GM21529 (cell line): ENCODE measurements at regions not wholly inside any gene's neighbourhood (a gene's known extent, or its start where the extent isn't known, plus 50 kb on each side); places are given as distances from the start of the nearest gene placed in this dataset.
"Not testable (repeated sequence)": the region's sequence is repeated elsewhere in the genome, so short reads cannot be mapped to it uniquely, and the experiment has no call there.

ENCODE experiments used
- ATAC-seq: cut with Tn5 transposase; IDR thresholded peaks from one replicate; pipeline ENCODE4 v1.9.1; 2021; ENCODE audit not compliant: unreplicated experiment

DNA sequence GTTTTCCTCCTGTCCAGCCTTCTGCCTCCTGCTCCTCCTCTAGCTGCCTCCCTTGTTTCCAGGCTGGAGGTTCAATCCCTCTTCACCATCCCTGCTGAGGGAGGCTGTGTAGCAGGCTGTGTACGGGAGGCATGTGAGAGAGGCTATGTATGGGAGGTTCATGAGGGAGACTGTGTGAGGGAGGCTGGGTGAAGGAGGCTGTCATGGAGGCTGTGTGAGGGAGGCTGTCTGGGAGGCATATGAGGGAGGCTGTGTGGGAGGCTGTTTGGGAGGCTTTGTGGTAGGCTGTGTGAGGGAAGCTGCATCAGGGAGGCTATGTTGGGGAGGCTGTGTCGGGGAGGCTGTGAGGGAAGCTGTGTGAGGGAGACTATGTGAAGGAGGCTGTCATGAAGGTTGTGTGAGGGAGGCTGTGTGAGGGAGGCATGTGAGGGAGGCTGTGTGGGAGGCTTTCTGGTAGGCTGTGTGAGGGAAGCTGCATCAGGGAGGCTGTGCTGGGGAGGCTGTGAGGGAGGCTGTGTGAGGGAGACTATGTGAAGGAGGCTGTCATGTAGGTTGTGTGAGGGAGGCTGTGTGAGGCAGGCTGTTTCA, 123.7 kb upstream of the RNF32 start:
- no peak for ATAC-seq

DNA sequence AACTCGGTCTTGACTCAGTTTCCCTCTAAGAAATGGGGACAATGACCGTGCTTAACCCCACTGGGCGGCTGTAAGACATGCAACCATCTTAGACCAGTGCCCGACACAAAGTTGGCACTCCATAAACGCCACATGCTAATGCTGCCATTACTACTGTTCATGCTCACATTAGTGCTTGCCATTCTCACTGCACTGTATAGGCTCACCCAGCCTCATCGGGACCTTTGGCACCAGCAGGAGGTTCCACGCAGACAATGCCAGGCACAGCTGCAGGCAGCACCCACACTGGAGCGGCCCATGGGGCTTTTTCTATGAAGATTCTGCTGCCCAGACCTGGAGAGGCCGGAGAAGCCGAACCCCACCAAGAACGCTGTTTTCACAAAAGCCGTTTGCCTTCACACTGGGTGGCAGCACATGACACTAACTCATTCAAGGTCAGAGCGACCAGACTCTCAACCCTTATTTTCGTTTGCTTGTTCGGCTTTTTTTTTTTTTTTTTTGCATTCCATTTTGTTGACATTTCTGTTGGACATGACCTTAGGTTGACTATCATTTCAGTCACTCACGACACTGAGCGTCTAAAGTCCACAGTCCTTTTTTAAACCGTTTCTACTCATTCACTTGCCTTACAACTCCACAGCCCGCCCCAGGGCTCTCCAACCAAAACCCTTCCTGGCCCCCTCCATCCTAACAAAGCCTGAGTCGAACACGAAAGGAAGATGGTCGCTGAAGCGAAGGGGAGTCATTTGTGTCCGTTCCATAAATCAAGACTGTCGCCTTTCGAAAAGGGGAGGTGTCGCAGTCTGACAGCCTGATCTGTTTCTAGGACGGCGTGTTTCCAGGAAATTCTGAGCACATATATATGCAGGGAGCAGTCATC, 124.4 kb upstream of the RNF32 start:
- ATAC-seq = no peak

DNA sequence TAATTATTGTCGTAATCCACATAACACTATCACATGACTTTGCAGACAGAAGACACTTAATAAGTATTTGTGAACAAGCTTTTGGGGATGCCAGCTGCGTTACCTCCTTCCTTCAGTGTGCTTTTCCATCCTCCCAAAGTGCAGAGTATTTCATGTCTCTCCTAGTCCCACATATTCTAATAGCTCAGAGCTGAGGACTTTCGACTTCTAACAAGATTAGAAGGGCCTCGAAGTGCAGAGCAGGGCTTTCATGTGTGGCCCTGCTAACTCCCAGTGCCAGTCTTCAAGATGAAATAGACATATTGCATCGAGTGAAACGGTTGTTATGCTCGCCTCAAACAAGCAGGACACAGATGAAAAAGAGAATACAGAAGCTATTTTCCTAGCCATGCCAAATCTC, 125.7 kb upstream of the RNF32 start:
- no peak for ATAC-seq

DNA sequence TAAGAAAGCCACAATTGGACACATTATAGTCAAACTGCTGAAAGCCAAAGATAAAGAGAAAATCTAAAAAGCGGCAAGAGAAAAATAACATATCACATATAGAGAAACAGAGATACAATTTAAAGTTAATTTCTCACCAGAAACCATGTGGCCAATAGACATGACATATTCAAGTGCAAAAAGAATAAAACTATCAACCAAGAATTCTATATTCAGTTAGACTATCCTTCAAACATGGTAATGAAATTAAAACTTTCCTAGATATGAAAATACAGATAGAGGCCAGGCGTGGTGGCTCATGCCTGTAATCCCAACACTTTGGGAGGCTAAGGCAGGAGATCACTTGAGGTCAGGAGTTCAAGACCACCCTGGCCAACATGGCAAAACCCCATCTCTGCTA, 129.1 kb upstream of the RNF32 start:
- no peak for ATAC-seq

DNA sequence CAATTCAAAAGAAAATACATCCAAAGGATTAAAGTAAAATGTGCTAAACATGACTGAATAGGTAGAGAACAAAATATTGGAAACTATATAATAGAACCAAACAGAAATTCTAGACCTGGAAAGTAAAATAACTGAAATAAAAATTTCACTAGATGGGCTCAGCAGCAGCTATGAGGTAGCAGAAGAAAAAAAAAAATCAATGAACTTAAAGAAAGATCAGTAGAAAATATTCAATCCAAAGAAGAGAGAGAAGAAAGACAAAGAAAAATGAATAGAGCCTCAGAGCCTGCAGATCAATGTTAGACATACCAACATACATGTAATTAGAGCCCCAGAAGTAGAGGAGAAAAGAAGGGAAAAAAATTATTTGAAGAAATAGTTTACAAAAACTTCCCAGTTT, 129.6 kb upstream of the RNF32 start:
- ATAC-seq = no peak

DNA sequence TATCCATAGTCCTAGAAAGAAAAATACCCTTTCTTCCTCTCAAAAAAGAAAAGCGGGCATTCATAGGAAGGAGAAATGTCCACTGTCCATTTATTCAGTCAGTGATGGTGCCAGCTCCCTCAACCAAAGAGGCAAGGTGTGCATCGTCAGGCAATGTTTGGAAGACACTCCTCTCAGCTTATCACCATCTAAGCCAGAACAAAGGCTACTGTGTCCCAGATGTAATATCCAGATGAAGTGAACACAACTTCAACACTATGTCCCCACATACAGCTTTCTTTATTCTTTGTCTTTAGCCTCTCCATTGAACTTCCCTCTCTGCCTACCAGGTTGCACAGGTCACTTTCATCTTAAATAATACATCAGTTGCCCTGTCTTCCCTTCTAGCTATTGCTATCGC, 131.4 kb upstream of the RNF32 start:
- no peak for ATAC-seq

DNA sequence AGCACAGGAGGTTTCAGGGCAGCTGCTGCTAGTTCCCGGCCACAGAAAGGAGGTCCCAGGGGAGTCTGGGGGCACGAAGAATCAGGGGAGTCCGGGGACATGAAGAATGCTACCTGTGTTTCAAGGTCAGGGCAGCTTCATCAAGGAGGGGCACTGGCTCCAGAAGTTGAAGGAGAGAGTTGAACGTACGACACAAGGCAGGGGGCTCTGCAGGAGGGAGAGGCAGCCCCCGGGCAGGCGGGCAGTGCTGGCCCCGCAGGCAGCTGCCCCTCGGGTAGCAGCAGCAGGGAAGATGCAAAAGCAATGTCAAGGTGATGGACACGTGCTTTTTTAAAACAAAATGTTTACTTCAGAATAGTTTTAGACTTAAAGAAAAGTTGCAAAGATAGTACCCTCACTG, 134.7 kb upstream of the RNF32 start:
- ATAC-seq = no peak

DNA sequence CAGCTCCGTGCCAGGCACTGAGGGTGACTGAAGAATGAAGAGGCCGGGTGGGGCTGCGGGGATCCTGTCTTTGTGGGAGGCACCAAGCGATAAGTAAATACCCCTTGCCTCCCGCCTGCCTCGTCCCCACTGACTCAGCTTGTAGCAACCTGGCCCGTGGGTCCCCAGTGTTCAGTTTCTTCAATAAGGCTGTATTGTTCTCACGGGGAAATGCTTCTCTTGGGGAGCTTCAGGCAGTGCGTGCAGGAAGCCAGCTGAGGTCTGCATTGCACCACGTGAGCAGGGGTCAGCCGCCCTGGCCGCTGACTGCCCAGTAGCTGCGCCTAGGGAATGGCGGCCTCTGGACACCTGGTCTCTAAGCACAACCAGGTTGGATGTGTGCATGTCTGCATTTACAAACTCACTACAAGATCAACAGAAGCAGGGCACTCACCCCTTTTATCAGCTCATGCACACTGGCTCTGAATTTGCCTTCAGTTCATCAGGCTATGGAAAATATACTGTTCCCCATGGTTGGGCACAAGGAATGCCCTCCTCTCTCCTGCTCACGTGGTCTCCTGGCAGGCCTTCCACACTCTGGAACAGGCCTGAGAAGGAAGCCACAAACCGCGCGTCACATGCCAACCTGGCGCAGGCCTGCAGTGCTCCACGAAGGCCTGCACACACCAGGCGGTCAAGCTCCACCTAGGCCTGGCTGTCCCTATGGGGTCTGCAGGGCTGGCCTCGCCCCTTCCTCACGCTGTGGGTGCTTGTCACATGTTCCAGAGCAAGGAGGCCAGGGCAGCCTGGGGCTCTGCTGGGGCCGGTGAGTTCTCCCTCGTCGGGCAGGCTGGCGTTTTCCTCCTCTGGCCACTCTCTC, 135.7 kb upstream of the RNF32 start:
- no peak for ATAC-seq

DNA sequence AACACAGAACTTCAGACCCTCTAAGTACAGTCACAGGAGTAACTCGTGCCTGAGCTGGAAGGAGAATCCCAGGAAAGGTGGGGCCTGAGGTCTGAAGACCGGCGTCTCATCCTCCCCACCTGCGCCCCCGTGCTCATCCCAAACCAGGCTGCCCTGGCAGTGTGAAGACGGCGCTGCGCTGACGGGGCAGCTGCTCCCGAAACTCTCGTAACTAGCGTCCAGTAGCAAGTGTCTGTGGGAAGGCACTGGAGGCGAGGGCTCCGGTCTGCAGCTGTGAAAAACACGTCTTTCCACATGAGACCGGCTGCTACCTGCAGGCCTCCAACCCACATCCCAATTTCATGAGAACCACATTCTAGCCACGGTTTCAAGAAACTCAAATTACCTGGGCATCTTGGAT, 136.6 kb upstream of the RNF32 start:
- no peak for ATAC-seq

DNA sequence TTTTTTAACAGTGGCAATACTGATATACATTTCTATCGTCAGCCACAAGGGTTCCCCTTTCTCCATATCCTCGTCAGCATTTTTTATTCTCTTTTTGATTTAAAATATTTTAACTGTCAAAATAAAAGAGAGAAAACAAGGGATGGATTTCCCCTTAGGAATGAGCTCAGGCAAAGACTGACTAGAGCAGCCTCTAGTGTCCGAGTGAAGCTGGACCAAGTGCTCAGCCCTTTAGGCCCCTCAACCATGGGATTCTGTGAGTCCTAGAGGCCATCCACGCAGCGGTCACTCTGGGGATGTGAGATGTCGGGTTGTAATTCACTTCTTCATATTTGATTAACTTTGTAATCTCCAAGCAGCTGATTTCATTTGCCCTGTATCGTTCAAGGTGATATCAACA, 137.4 kb upstream of the RNF32 start:
- no peak for ATAC-seq

DNA sequence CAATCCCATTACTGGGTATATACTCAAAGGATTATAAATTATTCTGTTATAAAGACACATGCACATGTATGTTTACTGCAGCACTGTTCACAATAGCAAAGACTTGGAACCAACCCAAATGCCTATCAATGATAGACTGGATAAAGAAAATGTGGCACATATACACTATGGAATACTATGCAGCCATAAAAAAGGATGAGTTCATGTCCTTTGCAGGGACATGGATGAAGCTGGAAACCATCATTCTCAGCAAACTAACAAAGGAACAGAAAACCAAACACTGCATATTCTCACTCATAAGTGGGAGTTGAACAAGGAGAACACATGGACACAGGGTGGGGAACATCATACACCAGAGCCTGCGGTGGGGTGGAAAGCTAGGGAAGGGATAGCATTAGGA, 138.8 kb upstream of the RNF32 start:
- not testable (repeated sequence) for ATAC-seq

DNA sequence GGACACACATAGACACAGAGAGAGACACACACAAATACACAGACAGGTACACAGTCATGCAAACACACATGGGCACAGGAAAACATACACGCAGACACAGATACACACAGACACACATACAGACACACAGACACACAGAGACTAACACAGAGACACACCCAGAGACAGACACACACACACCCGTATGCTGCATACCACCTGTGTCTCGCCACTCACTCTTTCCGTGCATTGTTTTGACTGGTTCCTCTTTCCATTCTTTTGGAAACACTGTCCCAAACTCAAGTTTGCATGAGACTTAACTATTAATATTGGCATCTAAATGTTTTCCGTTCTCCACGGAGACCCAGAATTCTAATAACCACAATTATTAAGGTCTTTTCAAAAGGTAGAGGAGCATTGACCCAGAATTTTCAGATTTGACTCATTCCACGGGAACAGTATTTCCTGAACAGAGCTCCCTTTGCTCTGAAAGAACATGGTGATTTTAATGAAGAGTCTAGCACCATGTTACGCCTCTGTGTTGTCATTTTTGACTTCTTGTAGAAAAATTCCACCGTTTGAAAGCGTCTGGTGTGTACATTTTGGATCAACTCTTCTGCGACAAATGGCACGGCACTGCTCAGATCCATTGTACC, 141.2 kb upstream of the RNF32 start:
- ATAC-seq = no peak

DNA sequence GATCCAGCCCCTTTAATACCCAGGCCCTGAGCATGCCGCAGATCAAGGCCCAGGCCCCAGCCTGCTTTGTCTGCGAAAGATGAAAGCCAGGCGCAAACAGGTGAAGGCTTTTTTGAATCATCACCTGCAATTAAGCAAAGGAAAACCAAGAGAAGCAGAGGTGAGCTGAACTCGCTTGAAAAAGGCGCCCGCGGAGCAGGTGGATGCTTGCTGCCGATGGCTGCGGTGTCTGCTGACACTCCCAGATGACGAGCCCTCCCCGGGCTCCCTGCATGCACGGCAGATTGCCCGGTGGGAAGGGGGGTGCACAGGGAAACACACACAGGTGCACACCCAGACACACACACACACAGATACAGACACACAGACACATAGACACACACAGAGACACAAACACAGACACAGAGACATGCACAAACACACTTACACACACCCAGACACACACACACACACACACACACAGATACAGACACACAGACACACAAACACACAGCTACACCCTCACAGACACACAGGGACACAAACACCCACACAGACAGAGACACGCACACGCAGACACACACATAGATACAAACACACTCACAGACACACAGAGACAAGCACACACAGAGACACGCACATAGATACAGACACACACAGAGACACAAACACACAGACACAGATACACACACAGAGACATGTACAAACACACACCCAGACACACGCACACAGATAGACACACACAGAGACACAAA, 142.6 kb upstream of the RNF32 start:
- ATAC-seq = no peak

DNA sequence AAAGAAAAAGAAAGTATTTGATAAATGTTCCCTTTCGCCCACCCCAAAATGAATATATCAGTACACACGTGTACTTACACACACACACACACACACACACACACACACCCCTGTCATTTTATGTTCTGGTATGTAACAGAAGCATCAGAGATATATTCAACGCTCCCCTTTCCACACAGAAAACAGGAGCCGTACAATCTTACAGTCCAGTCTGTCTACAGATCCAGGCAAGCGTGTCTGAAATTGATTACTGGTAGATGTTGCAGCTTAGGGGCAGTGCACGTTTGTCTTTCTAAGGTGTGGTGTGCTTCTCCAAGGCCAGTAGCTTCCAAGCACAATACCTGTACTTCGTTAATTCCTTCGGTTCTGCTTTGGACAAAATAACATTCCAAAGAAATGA, 143.7 kb upstream of the RNF32 start:
- ATAC-seq = no peak

DNA sequence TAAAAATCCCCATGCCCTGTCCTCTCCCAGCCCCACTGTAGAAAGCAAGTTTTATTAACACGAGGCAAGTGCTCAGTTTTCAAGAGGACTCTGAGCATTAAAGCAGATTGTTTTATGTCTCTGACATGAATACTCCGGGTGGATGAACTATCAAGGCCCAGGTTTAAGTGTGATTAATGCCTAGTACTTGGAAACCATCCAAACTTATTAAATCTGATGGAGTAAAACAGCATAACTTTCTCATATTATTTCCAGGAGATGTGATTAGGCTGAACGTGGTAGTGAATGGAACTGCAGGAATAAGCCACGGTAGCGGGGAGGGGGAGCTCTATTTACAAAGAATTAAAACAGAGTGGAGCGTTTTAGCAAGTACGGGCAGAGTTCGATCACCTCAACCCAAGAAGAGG, 144.2 kb upstream of the RNF32 start:
- no peak for ATAC-seq

DNA sequence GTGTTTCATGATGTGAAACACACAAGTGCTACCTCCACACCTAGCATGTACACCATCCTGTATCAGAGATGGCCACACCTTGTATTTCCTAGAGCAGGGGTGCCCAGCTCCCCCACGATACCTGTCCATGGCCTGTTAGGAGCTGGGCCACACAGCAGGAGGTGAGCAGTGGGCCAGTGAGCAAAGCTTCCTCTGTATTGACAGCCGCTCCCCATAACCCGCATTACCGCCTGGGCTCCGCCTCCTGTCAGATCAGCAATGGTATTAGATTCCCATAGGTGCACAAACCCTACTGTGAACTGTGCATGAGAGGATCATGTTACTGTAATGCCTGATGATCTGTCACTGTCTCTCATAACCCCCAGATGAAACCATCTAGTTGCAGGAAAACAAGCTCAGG, 145.6 kb upstream of the RNF32 start:
- ATAC-seq = no peak

DNA sequence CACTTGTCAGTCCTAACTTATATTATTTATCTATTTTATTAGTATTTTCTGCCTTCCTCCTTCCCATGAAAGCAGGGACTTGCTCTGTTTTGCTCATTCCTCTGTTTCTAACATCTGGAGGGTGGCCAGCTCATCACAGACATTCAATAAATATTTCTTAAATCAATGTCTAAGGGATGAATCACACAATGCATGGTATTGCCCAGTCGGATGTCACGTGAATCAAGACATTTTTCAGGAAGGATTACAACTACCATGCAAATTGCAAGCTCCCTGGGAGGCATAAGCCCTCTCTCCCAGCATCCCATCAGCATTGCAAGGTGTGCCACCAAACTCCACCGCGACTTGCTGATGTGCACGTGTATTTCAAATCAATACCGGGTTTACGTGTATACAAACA, 146.6 kb upstream of the RNF32 start:
- no peak for ATAC-seq

DNA sequence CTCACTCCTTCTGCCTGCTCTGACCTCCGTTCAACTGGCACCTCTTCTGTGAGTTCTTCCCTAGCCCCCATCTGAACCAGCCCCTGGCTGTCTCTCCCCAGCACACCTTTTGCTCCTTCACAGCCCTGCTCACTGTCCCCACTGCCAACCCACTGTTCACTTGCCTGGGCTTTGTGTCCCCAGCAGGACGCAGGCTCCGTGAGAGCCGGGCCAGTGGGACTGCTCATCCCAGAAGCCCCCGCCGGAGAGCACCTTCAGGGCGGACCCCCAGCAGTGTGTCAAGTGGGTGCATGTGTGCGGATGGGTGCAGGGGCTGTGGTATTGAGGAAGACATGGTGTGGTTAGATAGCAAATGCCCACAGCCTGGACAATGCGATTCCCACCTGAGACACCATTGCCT, 148.4 kb upstream of the RNF32 start:
- no peak for ATAC-seq

DNA sequence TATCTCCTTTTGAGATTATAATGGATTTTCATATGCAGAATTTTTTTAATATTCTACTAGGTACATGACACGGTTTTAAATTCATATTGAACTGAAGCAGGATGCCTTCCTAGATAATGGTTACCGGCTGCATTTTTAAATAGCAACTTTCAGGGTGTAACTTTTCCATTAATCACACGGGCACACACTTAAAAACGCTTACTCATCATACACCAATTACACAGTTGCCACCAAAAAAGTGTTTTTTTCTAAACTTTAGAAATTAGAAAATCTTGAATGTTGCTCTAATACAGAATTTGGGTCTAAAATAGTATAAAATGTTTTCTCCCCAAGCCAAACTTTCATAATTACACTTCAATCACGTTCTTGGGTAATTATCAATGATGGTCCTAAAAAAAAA, 149.1 kb upstream of the RNF32 start:
- ATAC-seq = no peak

DNA sequence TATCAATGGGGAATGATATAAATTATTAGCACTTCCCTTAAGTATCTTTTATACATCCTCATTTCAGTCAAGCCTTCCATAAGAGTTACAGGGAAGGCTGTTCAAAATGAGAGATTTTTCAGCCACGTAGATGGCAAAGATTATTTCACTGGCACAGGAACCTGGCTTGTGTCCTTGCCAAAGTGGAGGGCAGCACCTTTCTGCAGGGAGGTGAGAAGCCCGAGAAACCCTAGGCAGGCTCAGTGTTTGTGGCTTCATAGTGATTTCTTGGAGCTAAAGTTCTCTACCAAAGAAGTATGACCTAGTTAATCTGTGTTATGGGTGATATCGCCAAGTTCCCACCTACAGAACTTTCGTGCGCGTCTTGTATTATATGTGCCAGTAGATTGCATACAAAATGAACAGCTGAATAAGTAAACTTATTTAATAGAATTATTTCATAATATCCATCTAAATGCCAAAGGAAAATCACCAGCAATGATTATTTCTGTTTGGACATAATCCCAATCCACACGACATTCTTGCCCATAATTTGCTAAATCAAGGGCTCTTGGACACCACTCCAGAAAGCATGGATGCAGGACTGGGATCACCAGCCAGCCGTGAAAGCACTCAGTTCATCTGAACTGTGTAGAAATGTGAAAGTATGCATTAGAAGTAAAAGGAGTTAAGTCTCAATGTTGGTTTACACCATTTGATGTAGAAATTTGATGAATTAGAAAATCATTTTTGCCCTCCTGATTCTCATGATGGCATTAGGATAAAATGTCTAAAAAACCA, 150.4 kb upstream of the RNF32 start:
- no peak for ATAC-seq
